ENCODE measurements at regions not wholly inside any gene's neighbourhood (a gene's known extent, or its start where the extent isn't known, plus 50 kb on each side); places are given as distances from the start of the nearest gene placed in this dataset.

DNA sequence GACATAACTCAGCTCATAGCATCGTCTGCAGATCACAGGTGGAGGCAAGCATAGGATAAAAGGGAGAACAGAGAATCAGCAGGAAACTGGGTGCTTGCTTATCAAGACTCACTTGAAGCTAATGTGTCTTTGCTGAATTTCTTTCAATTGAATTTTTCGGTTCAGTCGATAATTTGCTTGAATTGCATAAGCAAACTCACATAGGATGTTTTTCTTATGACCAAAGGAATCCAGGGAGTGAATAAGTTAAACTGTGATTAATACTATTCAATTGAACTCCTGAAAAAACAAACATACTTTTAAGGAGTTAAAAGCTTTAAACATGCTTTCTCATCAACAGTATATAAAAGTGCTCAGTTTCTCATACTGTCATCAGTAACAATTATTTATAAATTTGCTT, 707.1 kb upstream of the ACVR2A start:
- TF ChIP-seq, protein P1, sequence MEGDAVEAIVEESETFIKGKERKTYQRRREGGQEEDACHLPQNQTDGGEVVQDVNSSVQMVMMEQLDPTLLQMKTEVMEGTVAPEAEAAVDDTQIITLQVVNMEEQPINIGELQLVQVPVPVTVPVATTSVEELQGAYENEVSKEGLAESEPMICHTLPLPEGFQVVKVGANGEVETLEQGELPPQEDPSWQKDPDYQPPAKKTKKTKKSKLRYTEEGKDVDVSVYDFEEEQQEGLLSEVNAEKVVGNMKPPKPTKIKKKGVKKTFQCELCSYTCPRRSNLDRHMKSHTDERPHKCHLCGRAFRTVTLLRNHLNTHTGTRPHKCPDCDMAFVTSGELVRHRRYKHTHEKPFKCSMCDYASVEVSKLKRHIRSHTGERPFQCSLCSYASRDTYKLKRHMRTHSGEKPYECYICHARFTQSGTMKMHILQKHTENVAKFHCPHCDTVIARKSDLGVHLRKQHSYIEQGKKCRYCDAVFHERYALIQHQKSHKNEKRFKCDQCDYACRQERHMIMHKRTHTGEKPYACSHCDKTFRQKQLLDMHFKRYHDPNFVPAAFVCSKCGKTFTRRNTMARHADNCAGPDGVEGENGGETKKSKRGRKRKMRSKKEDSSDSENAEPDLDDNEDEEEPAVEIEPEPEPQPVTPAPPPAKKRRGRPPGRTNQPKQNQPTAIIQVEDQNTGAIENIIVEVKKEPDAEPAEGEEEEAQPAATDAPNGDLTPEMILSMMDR (conservative IDR thresholded peaks at IDR 0.05; ENCODE audit: low read depth): no peak
- ChIA-PET CTCF (no interaction called here), POLR2A (ENCODE audit: low non-redundant PET) (no interaction called here)
- no peak for DNase-seq (ENCODE audit: low spot score)
- no peak overlapping the region for H3K27ac ChIP-seq

DNA sequence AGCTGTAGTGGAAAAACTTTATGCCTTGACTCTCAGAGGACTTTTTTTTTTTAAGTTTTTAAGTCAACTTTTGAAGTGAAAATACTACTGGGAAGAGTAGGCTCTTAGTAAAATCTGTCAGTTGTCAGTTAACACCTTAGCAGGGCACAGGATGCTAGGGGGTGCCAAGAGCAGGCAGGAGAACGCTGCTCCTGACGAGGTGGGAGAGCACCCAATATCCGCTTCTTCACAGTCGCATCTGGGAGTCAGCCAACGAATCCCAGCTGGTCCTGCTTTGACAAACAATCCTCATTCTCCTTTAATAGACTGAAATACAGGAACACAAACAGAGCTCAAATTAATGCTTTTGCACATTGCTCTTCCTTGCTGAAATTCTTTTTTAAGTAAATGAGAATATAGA, 709.5 kb upstream of the ACVR2A start:
- no peak overlapping the region for H3K27ac ChIP-seq
- no peak for DNase-seq (ENCODE audit: low spot score)
- CTCF ChIA-PET: interaction anchor here (0.6 to 0.7 kb wide), 2 partner anchors 28 to 48 kb away, joined by 3 to 4 read pairs; no protein-coding TSS in a partner anchor
- TF ChIP-seq, protein P1 (conservative IDR thresholded peaks at IDR 0.05; ENCODE audit: low read depth): no peak
- POLR2A ChIA-PET (ENCODE audit: low non-redundant PET): no interaction called here

DNA sequence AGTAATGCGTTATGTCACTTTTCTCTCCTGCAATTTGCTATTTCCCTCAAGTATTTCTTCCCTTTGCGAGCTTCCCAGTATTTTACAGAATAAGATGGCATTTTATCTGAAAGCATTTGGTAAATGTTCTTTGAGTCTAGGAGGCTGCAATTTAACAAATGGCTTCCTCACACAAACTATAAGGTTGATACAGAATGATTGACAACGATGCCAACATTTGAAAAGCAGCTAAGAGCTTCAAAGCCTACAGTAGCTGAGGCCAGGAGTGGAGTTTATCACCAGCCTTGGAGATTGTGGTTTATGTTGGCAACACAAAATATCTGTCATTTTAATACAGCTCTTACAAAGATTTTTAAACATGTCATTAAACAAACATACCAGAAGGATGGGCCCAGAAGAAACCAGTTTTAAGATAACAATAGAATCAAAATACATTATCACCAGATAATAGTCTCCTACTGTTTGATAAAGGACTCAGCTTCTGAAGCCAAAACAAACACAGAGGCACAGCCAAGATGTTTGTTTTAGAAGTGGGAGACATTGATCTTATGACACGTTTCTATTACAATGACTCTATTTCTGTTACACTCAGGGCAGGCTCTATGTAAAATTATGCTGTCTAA, 711.4 kb upstream of the ACVR2A start:
- DNase-seq (ENCODE audit: low spot score): no peak
- CTCF ChIA-PET: no interaction called here
- H3K27ac ChIP-seq: no peak overlapping the region
- POLR2A ChIA-PET (ENCODE audit: low non-redundant PET): no interaction called here
- TF ChIP-seq, protein P1 (conservative IDR thresholded peaks at IDR 0.05; ENCODE audit: low read depth): no peak

GRCh38 chr2:147125145-147125544, 719.7 kb upstream of the ACVR2A start:
- CTCF ChIA-PET: no interaction called here
- POLR2A ChIA-PET (ENCODE audit: low non-redundant PET): no interaction called here
- H3K27ac ChIP-seq: no peak overlapping the region
- TF ChIP-seq, protein P1 (conservative IDR thresholded peaks at IDR 0.05; ENCODE audit: low read depth): no peak
- DNase-seq (ENCODE audit: low spot score): no peak

GRCh38 chr2:147122944-147123343, 721.9 kb upstream of the ACVR2A start:
- ChIA-PET POLR2A (ENCODE audit: low non-redundant PET) (no interaction called here), CTCF (no interaction called here)
- no peak for DNase-seq (ENCODE audit: low spot score)
- no peak overlapping the region for H3K27ac ChIP-seq
- TF ChIP-seq, protein P1 (conservative IDR thresholded peaks at IDR 0.05; ENCODE audit: low read depth): no peak

DNA sequence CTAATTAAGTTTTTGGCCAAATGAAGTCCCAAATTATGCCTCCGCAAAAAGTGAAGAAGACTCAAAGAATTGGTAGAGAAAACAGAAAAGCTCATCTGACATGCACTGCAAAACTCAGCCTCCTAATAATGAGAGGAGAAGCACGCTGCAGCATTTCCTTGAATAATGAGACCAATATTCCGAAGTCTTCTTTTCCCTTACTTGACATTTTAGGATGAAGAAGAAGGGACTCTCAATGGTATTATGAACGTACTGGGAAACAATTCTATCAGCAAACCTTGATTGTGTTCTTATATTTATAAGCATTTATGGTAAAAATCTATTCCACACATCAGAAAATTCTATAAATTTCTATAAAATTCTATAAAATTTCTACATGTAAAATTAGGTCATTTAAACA, 733.9 kb upstream of the ACVR2A start:
- TF ChIP-seq, protein P1 (conservative IDR thresholded peaks at IDR 0.05; ENCODE audit: low read depth): no peak
- POLR2A ChIA-PET (ENCODE audit: low non-redundant PET): no interaction called here
- no peak for DNase-seq (ENCODE audit: low spot score)
- CTCF ChIA-PET: no interaction called here
- H3K27ac ChIP-seq: no peak overlapping the region
